NCI-H2107 (cell line): ENCODE measurements at regions not wholly inside any gene's neighbourhood (a gene's known extent, or its start where the extent isn't known, plus 50 kb on each side); places are given as distances from the start of the nearest gene placed in this dataset.
"Not testable (repeated sequence)": the region's sequence is repeated elsewhere in the genome, so short reads cannot be mapped to it uniquely, and the experiment has no call there.

Experiments used
- DNase-seq: peaks from one replicate; lab custom pipeline; 2025; lab: John Stamatoyannopoulos, UW

DNA sequence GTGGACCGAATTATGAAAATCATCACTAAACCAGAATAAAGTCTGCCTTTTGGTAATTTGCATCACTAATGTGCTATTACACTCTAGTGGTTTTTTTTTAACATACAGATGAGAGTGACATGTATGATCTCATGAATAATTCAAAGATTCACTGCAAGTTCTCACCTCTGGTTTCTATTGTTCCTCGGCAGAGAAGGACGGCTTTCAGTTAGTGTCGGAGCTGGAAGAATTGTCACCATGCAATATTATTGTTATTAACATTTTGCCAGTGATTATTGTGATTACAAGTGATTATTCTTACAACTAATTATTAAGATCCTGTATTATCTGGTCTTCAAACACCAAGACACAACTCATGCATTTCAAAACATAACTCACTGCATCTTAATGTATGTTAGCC lies 366.6 kb upstream of the RPS23 start:
- DNase-seq, result no peak

- no peak for DNase-seq
Observed at GRCh38 chr5:82644229-82644628, 366.1 kb upstream of the RPS23 start.

GRCh38 chr5:82642313-82642712 lies 364.2 kb upstream of the RPS23 start:
- no peak for DNase-seq

DNA sequence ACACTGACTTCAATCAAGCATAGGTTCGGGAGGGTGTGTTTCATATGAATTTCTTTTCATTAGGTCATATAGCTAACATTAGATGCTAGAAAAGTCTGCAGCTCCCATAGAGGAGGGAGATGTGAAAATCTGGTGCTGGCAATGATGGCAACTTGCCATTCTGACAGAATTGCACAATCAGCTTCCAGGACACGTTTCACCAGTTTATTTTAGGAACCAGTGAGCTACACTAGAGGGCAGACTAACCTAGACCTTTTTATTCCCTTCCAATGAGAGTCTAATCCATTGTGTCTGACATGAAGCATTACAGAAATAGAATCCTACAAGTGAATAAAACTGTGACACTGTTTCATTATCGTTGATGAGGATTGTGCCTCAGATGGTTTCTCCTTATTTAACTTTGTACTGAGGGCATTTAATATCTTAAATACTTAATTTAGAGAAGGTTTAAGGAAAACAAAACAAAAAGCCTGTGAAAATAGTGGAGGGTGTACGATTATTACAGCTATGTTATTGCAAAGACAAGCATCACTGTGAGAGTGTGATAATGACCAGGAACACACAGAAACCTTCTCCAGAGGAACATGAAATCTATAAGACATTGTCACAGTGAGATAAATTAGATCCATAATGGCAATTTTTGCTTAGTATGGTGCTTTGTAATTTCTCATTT lies 363.3 kb upstream of the RPS23 start:
- DNase-seq, result peak; percentile 18

DNA sequence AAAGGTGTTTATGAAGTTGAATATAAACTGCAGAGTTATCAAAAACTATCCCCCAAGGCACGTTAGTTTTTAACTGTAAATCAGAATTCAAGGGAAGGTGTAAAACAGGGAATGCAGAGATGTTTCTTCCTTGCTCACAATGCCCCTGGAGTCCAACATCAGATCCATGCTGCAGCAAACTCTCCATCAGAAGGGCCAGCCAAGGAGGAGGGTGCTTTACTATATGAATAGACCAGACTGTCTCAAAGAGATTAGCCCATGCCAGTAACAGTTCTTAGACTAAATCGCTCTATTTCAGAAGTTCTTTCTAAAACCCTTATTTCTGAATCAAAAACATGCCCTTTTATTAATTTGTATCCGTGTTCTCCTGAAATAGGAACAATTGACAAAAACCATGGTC lies 362.8 kb upstream of the RPS23 start:
- no peak for DNase-seq

GRCh38 chr5:82639393-82640144 lies 361.4 kb upstream of the RPS23 start:
- DNase-seq, result no peak

DNA sequence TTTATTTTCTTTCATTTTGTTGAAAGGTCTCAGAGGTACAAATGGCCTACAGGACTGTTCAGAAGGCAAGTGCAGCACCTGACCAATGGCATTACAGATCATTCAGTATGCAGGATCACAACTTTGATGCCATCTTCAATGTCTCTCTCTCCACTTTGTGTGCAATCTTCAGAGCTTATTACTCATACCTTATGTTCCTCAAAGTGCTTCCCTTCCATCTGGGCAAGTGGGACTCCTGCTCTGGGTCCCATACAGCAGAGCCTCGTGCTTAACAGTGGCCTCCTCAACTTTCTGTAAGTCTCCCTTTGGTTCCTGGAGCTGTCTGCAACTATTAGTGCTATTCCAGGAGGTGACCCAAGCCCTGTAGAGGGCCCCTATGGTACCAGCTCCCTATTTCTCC lies 358.4 kb upstream of the RPS23 start:
- DNase-seq, result no peak

GRCh38 chr5:82635561-82636288 lies 357.6 kb upstream of the RPS23 start:
- DNase-seq, result no peak

DNA sequence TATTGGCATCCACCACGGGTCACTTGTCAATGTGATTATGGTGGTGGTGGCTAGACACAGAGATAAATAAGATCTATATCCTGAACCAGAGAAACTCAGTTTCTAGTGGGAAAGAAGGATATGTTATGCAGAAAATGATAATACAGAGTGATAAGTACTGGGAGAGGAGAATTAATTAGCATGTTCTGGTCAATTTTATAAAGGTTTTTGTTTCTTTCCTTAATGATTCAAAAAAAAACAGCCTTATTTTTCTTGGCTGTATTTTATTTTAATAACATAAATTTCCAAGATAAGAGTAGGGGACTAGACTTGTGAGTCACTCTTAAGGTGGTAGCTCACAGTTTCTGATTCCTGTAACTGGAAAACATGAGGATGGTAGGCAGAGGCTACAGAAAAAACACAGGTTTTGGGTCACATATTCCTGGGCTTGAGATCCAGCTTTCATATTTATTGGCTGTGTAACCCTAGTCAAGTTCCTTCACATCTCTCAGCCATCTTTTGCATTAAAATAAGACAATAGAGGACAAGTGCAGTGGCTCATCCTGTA lies 350.3 kb upstream of the RPS23 start:
- no peak for DNase-seq

DNA sequence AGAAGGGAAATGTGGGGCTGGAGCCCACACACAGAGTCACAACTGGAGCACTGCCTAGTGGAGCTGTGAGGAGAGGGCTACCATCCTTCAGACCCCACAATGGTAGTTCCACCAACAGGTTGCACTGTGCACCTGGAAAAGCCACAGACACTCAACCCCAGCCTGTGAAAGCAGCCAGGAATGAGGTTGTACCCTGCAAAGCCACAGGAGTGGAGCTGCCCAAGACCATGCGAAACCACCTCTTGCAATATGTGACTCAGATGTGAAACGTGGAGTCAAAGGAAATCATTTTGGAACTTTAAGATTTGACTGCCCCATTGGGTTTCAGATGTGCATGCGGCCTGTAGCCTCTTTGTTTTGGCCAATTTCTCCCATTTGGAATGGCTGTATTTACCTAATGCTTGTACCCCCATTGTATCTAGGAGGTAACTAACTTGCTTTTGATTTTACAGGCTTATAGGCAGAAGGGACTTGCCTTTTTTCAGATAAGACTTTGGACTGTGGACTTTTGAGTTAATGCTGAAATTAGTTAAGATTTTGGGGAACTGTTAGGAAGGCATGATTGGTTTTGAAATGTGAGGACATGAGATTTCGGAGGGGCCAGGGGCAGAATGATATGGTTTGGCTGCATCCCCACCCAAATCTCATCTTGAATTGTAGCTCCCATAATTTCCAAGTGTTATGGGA lies 348.9 kb upstream of the RPS23 start:
- not testable (repeated sequence) for DNase-seq

GRCh38 chr5:82626012-82626411 lies 347.9 kb upstream of the RPS23 start:
- not testable (repeated sequence) for DNase-seq

- DNase-seq, result no peak
Observed at GRCh38 chr5:82624062-82624461, 345.9 kb upstream of the RPS23 start.

DNA sequence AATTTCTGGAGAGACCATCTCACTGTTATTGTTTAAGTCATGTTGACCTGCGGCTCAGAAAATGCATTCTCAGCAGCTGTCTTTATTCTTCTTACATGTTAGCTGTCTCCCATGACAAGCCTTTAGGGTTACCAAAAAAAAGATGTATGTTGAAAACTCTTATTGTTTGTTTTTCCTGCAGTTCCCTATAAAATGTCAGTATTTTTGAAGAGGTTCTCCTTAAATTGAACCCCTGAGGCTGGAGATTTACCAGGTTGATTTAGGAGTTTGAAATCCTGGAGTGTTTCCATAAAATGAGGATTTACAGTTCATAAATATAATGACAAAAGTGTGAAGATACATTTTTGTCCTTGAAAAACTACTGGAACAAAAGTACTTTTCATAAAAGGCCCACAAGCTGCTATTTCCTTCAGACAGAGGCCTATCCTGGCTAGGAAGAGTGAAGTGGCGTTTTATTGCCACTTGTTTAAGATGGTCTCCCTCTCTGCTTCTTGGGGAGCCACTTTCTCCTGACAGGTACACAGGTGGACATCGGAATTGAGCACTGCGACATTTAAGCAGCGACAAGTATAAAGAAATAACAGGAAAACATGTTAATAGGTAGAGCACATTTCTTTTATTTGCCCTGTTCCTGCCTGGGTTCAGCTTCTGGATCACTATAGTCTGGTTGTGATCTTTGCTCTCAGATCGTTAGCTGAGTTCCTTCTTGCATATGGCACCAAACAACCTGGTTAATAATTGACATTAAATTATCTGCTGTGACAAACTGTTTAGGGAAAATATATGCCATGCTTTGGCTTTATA lies 344.8 kb upstream of the RPS23 start:
- DNase-seq, result no peak

DNA sequence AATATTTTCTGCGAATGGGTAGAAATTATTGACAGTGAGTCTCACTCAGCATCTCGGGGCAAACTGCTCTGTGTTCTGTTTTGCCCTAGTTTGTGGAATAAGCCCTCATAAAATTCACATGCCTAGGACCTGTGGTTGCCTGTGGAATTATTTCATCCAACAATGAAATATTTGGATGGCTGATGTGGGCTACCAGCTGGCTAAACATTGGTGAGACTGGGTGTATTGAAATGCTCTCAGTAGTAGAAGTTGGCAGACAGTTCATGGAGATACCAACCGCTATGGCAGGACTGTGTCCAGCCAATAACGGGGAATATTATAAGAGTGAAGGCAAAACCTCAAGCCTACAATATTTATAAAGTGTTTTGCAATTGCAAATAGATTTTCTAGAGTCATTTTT lies 344.1 kb upstream of the RPS23 start:
- no peak for DNase-seq

DNA sequence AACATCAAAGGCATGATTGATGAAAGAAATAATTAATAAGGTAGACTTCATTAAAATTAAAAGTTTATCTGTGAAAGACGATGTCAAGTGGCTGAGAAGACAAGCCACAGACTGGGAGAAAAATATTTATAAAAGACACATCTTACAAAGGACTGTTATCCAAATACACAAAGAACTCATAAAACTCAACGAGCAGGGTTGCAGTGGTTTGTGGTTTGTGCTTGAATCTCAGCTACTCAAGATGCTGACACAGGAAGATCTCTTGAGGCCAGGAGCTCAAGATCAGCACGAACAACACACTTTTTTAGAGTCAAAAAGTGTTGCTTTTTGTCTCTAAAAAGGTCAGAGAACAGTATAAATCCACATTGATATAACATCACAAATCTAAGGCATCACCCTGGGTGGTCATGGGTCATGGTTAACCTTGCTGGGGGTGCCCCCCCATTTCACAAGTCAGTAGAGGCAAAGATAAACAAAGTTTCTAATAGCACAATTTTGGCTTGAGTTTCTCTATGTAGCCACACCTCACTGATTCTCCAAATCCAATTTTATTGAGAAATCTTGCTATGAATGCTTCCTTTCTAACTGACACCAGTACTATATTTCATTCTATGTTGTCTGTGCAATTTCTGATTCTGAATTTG lies 342.9 kb upstream of the RPS23 start:
- DNase-seq, result no peak

DNA sequence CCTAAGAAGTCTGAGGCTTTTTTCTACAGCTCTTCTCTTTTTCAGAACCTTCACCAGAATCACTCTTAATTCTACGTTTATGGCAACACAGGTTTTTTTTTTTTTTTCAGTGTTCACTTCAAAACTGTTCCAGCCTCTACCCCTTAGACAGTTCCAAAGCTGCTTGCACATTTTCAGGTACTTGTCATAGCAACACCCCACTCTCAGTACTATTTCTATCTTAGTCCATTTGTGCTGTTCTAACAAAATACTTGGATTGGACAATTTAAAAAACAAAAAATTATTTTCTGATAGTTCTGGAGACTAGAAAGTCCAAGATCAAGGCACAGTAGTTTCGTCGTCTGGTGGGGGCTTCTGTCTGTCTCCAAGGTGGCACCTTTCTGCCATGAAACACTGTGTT lies 340.9 kb upstream of the RPS23 start:
- no peak for DNase-seq

DNA sequence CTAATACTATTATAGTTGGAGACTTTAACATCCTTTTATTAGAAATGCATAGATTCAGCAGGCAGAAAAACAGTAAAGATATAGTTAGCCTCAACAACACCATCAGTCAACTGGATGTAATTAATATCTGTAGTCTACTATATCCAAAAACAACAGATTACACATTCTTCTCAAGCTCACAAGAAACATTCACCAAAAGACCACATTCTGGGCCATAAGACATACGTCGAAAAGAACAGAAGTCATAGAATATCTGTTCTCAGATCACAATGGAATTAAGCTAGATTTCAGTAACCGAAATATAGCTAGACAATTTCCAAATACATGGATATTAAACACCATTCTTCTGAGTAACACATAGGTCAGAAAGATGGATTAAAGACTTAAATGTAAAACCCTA lies 336.6 kb upstream of the RPS23 start:
- DNase-seq, result no peak

DNA sequence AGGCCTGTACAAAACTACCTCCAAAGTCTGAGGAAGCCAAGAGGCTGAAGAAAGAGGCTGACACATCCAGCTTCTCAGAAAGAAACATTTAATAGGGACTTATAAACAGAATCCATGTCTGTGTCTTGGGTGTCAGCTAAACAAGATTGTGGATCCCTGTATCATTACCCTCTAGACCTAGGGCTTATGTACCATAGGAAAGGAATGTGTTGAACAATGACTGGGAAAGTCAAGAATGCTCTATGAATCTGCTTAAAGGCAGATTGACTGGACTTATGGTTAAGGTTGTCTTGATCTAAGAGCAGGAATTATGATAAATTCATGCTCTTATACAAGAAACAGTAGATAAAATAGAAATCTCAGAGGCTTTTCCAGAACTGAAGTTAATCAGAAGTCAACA lies 335.7 kb upstream of the RPS23 start:
- no peak for DNase-seq

DNA sequence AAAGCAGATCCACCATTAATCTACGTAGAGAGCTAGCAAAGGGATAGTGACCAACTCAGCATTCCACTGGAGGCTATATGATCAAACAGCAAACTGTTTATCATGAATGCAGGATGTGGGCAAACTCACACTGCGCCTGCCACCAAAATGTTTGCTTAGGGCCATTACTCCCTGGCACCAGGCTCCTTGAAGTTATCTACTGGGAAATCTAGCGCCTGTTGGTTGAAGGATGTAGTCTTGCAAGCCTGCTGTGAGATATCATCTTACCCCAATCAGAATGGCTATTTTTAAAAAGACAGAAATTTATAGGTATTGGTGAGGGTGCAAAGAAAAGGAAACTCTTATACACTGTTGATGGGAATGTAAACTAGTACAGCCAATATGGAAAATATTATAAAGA lies 332.5 kb upstream of the RPS23 start:
- no peak for DNase-seq

DNA sequence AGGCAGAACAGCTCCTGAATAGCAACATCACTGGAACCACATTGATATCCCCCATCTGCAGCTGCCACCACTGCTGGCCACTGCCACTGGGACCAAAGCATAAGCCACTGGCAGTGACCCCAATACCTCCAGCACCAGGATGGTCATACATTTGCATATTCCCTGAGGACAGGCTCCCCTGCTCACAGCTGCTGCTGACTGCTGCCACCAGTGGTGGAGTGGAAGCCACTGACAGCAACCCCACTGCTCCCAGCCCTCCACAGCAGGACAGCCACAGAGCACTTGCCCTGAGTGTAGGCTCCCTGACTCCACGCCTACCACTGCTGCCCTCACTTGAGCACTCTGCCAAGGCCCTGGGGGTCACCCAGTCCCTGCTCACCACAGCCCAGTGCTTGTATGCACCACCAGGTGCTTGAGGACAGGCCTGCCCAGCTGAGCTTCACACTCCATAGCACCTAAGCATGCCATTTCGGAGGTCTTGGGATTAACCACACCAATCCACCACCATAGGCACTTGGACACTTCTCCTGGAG lies 327.4 kb upstream of the RPS23 start:
- no peak for DNase-seq
